Right lobe of liver (tissue), 6 donors: ENCODE measurements at regions not wholly inside any gene's neighbourhood (a gene's known extent, or its start where the extent isn't known, plus 50 kb on each side); places are given as distances from the start of the nearest gene placed in this dataset.

Experiments
- ATAC-seq, 4 donors: fragments of 200-7000 bp; cut with Tn5 transposase; one replicate each; pipeline ENCODE4 v1.9.1; 2020; ENCODE audit warnings: mild to moderate bottlenecking in 4 of 4, moderate library complexity in 4 of 4
- DNase-seq, 3 donors: peaks; one replicate each; pipeline ENCODE4 v3.0.0-alpha.2; 2020
- H3K27ac ChIP-seq, 3 donors: fragments of 200-600 bp; one replicate each; pipeline ENCODE4 v1.8.0; 2022
- H3K27me3 ChIP-seq, 2 donors: fragments of 200-600 bp; one replicate each; pipeline ENCODE4 v1.8.0; 2022
- H3K36me3 ChIP-seq, 4 donors: fragments of 200-600 bp; sonication (generic) in 1 of 4; one replicate each; pipeline versions ENCODE4 v1.5.1 to v1.8.0; 2017 to 2022; ENCODE audit warnings: control low read depth in 1 of 4
- H3K4me1 ChIP-seq, 4 donors: fragments of 200-600 bp; sonication (generic) in 1 of 4; one replicate each; pipeline versions ENCODE4 v1.5.1 to v1.8.0; 2017 to 2022; ENCODE audit warnings: control low read depth in 1 of 4
- H3K4me3 ChIP-seq, 3 donors: fragments of 200-600 bp; one replicate each; pipeline ENCODE4 v1.8.0; 2022
- H3K9me3 ChIP-seq, 4 donors: fragments of 200-600 bp; sonication (generic) in 1 of 4; one replicate each; pipeline versions ENCODE4 v1.5.1 to v1.8.0; 2017 to 2022; ENCODE audit warnings: control low read depth in 1 of 4
- CTCF ChIP-seq, 4 donors: fragments of 200-600 bp in 3 of 4; fragments of 450-650 bp in 1 of 4; IDR thresholded peaks; one replicate each; pipeline versions ENCODE4 v1.5.1 to v1.8.0; 2016 to 2022; ENCODE audit warnings: antibody characterized with exemption in 4 of 4, mild to moderate bottlenecking in 2 of 4
- POLR2A ChIP-seq: fragments of 450-650 bp; IDR thresholded peaks from one replicate; pipeline ENCODE4 v1.6.1; 2017; ENCODE audit warnings: antibody characterized with exemption, mild to moderate bottlenecking
- WGBS: methylation state at CpG from one replicate; pipeline ENCODE4 v1.1.6; 2018; ENCODE audit warnings: low coverage, low lambda C conversion rate; ENCODE audit not compliant: insufficient coverage; ENCODE audit errors: missing lambda C conversion rate; 5-methylcytosine and 5-hydroxymethylcytosine counted together
- intact Hi-C, 2 donors: fragments of 100-400 bp; cut with DNase I; formaldehyde crosslinking; loops; one replicate each; pipeline versions ENCODE4 v1.11.2 to v1.14.1; 2022
- donor health status: DM: no; HTN: yes; CAD: no.
- donor health status: DM: no; HTN: no; CAD: no.
- donor health status: DM: no; HTN: no; CAD: no.
- donor health status: DM: no; HTN: yes; CAD: no.
- donor health status: DM: no; HTN: yes; CAD: no.

- Histone ChIP-seq H3K4me1 (no peaks in the 10 kb centered on the region), H3K27me3 (no peaks in the 10 kb centered on the region), H3K4me3 (no peak overlapping the region), H3K36me3 (no peaks in the 10 kb centered on the region), H3K9me3 (no peaks in the 10 kb centered on the region), H3K27ac (no peak overlapping the region)
- TF ChIP-seq CTCF (IDR thresholded peaks at IDR 0.05) (no peak), POLR2A (no peak)
- DNase-seq (no peak), ATAC-seq (no peak)
- intact Hi-C loops: no loop called here
- 78% methylated on average over 19 of the region's 24 CpGs for WGBS
Observed at GRCh38 chr5:2006193-2006970, 123.7 kb upstream of the IRX4 start.

GRCh38 chr5:2005101-2006041, 122.6 kb upstream of the IRX4 start:
- WGBS: 52% methylated on average over 18 of the region's 35 CpGs
- TF ChIP-seq POLR2A (no peak), CTCF (IDR thresholded peaks at IDR 0.05) (no peak)
- Histone ChIP-seq H3K36me3 (no peaks in the 10 kb centered on the region), H3K4me1 (no peaks in the 10 kb centered on the region), H3K27me3 (no peaks in the 10 kb centered on the region), H3K27ac (no peak overlapping the region), H3K9me3 (no peaks in the 10 kb centered on the region), H3K4me3 (no peak overlapping the region)
- DNase-seq (no peak), ATAC-seq (no peak)
- intact Hi-C loops: no loop called here

- whole genome bisulfite sequencing: 46% methylated on average over 3 of the region's 20 CpGs
- H3K4me3 ChIP-seq: no peak overlapping the region
- no peaks in the 10 kb centered on the region for H3K4me1 ChIP-seq
- H3K9me3 ChIP-seq: no peaks in the 10 kb centered on the region
- no peaks in the 10 kb centered on the region for H3K36me3 ChIP-seq
- no peak overlapping the region for H3K27ac ChIP-seq
- no peaks in the 10 kb centered on the region for H3K27me3 ChIP-seq
- DNase-seq: no peak
- intact Hi-C loops: no loop called here
- TF ChIP-seq POLR2A (no peak), CTCF (IDR thresholded peaks at IDR 0.05) (no peak)
- ATAC-seq: no peak
Observed at GRCh38 chr5:2003690-2004365, 121.1 kb upstream of the IRX4 start.

- no peaks in the 10 kb centered on the region for H3K36me3 ChIP-seq
- no peaks in the 10 kb centered on the region for H3K9me3 ChIP-seq
- H3K4me3 ChIP-seq: no peak overlapping the region
- 62% methylated on average over 5 of the region's 10 CpGs for WGBS
- DNase-seq (no peak), ATAC-seq (no peak)
- H3K27me3 ChIP-seq: no peaks in the 10 kb centered on the region
- no peaks in the 10 kb centered on the region for H3K4me1 ChIP-seq
- TF ChIP-seq CTCF (IDR thresholded peaks at IDR 0.05) (no peak), POLR2A (no peak)
- intact Hi-C loops: no loop called here
- H3K27ac ChIP-seq: no peak overlapping the region
Observed at GRCh38 chr5:2003206-2003605, 120.5 kb upstream of the IRX4 start.
